Effector memory CD4-positive, alpha-beta T cell (primary cell): ENCODE measurements at regions not wholly inside any gene's neighbourhood (a gene's known extent, or its start where the extent isn't known, plus 50 kb on each side); places are given as distances from the start of the nearest gene placed in this dataset.

Experiments used
- DNase-seq, 3 donors: peaks; one replicate each; pipeline ENCODE4 v3.0.0-alpha.2; 2020
- H3K27ac ChIP-seq: 2 replicates; pipeline ENCODE4 v1.7.0; 2013; ENCODE audit warnings: mild to moderate bottlenecking, low read length, moderate library complexity; ENCODE audit not compliant: insufficient read depth, poor library complexity, severe bottlenecking
- H3K27me3 ChIP-seq: replicated peaks from 2 replicates; pipeline ENCODE4 v1.7.0; 2013; ENCODE audit warnings: mild to moderate bottlenecking, low read length; ENCODE audit not compliant: insufficient read depth, control insufficient read depth, poor library complexity, severe bottlenecking
- H3K36me3 ChIP-seq: 2 replicates; pipeline ENCODE4 v1.7.0; 2013; ENCODE audit warnings: mild to moderate bottlenecking, low read length, moderate library complexity; ENCODE audit not compliant: control insufficient read depth, insufficient read depth
- H3K4me1 ChIP-seq: 2 replicates; pipeline ENCODE4 v1.7.0; 2013; ENCODE audit warnings: low read length, mild to moderate bottlenecking; ENCODE audit not compliant: control insufficient read depth, insufficient read depth, poor library complexity, severe bottlenecking
- H3K4me3 ChIP-seq: 2 replicates; pipeline ENCODE4 v1.7.0; 2013; ENCODE audit warnings: low read length, low read depth, mild to moderate bottlenecking; ENCODE audit not compliant: insufficient read depth, poor library complexity, severe bottlenecking
- H3K9me3 ChIP-seq: 2 replicates; pipeline ENCODE4 v1.7.0; 2013; ENCODE audit warnings: mild to moderate bottlenecking, low read length, moderate library complexity; ENCODE audit not compliant: control insufficient read depth

DNA sequence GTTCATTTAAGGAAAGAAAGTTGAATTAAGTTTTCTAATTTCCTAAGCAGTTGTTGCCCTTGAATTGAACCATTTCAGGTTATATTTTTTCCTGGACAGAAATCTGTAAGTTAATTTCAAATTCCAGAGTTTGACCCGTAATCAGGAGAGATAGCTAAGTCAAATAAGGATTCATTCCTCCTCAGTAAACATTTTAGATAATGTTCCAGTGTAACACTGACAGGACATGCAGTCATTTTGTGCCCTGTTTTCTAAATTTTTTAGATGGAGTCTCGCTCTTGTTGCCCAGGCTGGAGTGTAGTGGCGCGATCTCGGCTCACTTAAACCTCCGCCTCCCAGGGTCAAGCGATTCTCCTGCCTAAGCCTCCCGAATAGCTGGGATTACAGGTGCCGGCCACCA is 371.7 kb downstream of the DIPK2A start:
- Histone ChIP-seq H3K4me3 (no peak overlapping the region), H3K27ac (no peak overlapping the region), H3K4me1 (no peaks in the 10 kb centered on the region), H3K9me3 (no peaks in the 10 kb centered on the region), H3K36me3 (no peaks in the 10 kb centered on the region), H3K27me3 (no peaks in the 10 kb centered on the region)
- no peak for DNase-seq

DNA sequence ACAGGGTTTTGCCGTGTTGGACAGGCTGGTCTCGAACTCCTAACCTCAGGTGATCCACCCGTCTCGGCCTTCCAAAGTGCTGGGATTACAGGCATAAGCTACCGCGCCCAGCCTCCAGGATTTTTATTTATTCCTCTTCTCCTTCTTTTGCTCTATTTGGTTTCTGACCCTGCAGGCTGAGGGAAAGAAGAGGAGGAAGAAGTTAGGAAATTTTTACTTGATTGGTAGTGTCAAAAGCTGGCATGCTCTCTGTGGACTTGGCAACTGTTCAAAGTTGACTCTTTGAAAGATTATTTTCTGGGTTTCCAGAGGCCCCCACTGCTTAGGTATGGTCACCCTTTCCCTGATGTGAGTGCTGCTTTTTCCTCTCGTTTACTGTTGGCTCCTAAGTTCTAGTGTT is 372.2 kb downstream of the DIPK2A start:
- H3K9me3 ChIP-seq = no peaks in the 10 kb centered on the region
- no peaks in the 10 kb centered on the region for H3K36me3 ChIP-seq
- H3K4me1 ChIP-seq = no peaks in the 10 kb centered on the region
- H3K4me3 ChIP-seq = no peak overlapping the region
- H3K27ac ChIP-seq = no peak overlapping the region
- no peak for DNase-seq
- H3K27me3 ChIP-seq = no peaks in the 10 kb centered on the region

DNA sequence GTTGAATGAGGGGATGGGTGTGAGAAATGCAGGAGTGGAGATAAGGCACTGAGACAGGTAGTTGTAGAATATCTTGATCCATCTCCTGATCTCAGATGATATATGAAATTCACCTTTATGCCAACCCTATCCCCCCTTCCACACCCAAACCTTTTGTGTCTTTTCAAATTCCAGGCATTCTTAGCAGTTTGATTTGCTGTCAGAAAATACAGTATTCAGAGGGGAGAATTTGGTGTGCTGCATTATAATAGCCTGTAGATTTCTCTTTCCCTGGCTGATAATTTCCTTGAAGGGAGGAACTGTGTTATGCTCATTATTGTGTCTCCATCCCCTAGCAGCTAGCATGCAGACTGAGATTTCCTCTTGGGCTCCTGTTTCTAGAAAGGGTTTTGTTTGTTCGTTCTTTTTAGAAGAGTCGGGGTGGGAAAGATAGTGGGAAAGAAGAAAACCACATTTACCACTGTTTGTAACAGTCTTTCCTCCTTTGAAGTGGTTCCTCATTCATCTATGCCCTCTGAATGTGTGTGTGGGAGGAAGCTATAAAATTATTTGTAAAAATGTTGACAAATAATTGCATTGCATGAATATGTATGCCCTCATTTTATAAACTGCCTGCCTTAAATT is 373.4 kb downstream of the DIPK2A start:
- H3K9me3 ChIP-seq = no peaks in the 10 kb centered on the region
- H3K27ac ChIP-seq = no peak overlapping the region
- no peak for DNase-seq
- no peaks in the 10 kb centered on the region for H3K36me3 ChIP-seq
- no peaks in the 10 kb centered on the region for H3K4me1 ChIP-seq
- no peak overlapping the region for H3K4me3 ChIP-seq
- H3K27me3 ChIP-seq = no peaks in the 10 kb centered on the region

DNA sequence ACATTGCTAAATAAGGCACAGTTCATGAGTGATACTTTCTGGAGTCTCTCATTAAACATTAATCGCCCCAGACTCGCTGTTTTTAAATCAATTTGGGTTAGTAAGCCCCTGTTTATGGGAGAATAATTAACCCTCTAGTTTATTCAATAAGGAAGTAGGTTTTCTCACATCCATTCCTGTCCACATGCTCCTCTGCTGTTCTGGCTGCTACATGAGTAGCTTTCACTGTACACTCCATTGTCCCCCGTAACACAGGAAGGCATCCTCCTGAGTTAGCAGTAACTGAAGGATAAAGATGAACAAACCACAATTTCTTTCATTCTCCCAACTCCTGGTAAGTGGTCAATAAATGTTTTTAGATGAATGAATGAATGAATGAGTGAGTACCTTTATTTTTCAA is 378.5 kb downstream of the DIPK2A start:
- no peaks in the 10 kb centered on the region for H3K9me3 ChIP-seq
- H3K27me3 ChIP-seq = no peaks in the 10 kb centered on the region
- H3K4me1 ChIP-seq = no peaks in the 10 kb centered on the region
- H3K27ac ChIP-seq = no peak overlapping the region
- no peak for DNase-seq
- H3K4me3 ChIP-seq = no peak overlapping the region
- no peaks in the 10 kb centered on the region for H3K36me3 ChIP-seq

DNA sequence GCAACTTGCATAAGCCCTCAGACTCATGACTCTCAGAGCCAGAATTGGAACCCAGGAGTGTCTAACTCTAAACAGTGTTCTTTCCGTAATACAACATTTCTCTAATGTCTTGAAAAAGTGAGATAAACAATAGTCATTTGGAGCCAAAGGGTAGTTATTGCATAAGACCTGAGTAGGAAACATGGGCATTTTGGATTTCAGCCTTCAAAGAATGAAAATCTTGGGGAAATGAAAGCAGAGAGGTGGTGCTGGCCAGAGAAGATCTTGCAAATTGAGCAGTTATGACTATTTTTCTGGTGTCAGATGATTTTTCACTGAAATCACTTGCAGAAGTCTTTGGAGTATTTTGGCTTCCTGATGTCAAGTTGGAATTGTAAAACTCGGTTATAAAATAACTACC is 379.4 kb downstream of the DIPK2A start:
- DNase-seq = no peak
- H3K27me3 ChIP-seq = no peaks in the 10 kb centered on the region
- no peaks in the 10 kb centered on the region for H3K4me1 ChIP-seq
- no peaks in the 10 kb centered on the region for H3K36me3 ChIP-seq
- H3K27ac ChIP-seq = no peak overlapping the region
- H3K9me3 ChIP-seq = no peaks in the 10 kb centered on the region
- H3K4me3 ChIP-seq = no peak overlapping the region

DNA sequence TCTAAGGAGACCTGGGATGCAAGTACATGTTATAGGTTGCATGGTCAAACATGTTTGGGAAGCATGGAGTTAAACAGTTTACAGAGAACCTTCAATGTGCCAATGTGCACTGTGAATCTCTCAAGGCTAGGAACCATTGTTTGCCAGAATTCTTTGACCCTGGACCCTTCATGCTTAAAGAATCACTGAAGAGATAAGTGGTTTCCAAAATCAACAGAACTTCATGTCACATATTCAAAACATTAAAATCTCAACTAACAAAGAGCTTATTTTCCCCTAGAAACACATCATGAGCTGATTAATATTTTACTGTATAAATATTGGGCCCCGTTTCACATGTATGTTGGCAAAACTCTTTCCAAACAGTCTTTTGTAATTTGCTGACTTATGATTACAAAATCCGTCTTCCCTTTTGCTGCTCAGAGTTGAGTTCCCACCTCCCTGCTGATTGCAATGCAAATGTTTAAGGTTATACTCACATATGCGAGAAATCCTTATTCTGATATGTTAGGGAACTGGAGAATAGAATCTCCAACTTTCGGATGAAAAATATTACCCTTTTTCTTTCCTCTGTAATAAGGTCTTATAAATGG is 380.2 kb downstream of the DIPK2A start:
- no peaks in the 10 kb centered on the region for H3K4me1 ChIP-seq

DNA sequence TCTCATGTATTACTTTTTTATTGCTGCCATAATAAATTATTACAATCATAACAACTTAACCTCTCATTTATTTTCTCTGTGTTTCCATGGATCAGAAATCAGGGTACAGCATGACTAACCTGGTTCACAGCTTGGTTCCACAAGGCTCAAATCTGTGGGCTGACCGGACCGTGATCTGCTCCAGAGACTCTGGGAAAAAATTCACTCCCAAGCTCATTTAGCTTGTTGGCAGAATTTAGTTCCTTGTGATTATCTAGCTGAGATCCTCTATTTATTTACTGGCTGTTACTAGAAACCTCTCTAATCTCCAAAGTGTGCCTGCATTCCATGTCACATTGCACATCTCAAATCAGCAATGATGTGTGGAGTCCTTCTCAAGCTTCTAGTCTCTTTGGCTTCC is 386.6 kb downstream of the DIPK2A start:
- Histone ChIP-seq H3K27me3 (no peaks in the 10 kb centered on the region), H3K27ac (no peak overlapping the region), H3K36me3 (no peaks in the 10 kb centered on the region), H3K4me3 (no peak overlapping the region), H3K4me1 (no peaks in the 10 kb centered on the region), H3K9me3 (no peaks in the 10 kb centered on the region)
- DNase-seq = no peak

More for the DNA sequence above, 380.2 kb downstream of the DIPK2A start:
- Histone ChIP-seq H3K27me3 (no peaks in the 10 kb centered on the region), H3K36me3 (no peaks in the 10 kb centered on the region), H3K27ac (no peak overlapping the region), H3K4me3 (no peak overlapping the region), H3K9me3 (no peaks in the 10 kb centered on the region)
- DNase-seq = no peak

DNA sequence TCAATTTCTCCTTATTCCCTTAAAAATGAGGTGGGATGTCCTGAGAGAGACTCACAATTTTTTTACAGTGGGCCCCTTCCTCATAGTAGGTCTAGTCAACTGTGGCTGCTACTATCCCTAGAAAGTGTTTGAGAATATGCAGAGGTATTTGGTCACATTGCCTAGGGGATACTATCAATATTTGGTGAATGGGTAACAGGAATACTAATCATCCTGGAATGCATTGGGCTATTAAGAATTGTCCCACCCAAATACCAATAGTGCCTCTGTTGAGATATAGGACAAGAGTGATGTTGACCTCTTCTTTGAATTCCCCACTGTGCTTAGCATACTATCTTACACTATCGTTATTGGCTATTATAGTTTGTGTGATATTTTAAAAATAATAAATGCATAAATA is 389.4 kb downstream of the DIPK2A start:
- Histone ChIP-seq H3K27me3 (no peaks in the 10 kb centered on the region), H3K9me3 (no peaks in the 10 kb centered on the region), H3K27ac (no peak overlapping the region), H3K4me1 (no peaks in the 10 kb centered on the region), H3K4me3 (no peak overlapping the region), H3K36me3 (no peaks in the 10 kb centered on the region)
- no peak for DNase-seq

DNA sequence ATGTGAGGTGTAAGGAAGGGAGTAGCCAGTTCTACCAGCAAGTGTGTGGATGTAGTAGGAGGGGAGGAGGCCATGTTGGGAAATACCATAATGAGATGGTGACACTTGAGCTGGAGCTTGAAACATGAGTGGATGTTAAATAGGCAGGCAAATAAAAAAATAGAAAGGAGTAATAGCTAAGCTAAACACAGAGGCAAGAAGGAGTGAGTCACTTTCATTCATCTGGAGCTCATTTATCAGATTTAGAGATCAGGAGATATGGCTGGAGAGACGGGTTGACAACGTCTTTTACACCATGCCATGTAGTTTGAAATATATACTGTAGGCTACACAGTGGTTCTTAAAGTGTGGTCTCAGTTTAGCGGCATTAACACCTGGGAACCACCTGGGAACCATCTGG is 390.5 kb downstream of the DIPK2A start:
- DNase-seq = no peak
- H3K4me1 ChIP-seq = no peaks in the 10 kb centered on the region
- no peaks in the 10 kb centered on the region for H3K36me3 ChIP-seq
- no peak overlapping the region for H3K4me3 ChIP-seq
- H3K27ac ChIP-seq = no peak overlapping the region
- H3K9me3 ChIP-seq = no peaks in the 10 kb centered on the region
- no peaks in the 10 kb centered on the region for H3K27me3 ChIP-seq

DNA sequence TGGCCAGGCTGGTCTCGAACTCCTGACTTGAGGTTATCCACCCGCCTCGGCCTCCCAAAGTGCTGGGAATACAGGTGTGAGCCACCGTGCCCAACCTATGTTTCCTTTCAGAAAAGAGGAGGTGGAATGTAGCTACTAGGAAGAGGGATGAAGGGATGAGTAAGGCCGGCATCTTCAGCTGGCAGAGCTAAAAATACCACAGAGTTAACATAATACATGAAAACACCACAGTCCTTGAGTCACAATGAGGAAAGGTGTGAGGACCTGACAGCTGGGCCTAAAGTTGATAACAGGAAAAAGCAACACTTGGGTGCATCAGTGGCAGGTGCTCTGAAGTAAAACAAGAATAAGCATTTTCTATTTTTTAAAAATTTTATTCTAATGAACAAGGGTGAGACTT is 392.2 kb downstream of the DIPK2A start:
- H3K9me3 ChIP-seq = no peaks in the 10 kb centered on the region
- no peak for DNase-seq
- no peaks in the 10 kb centered on the region for H3K4me1 ChIP-seq
- no peak overlapping the region for H3K4me3 ChIP-seq
- H3K36me3 ChIP-seq = no peaks in the 10 kb centered on the region
- no peaks in the 10 kb centered on the region for H3K27me3 ChIP-seq
- H3K27ac ChIP-seq = no peak overlapping the region
